ENCODE measurements at regions not wholly inside any gene's neighbourhood (a gene's known extent, or its start where the extent isn't known, plus 50 kb on each side); places are given as distances from the start of the nearest gene placed in this dataset.

- Histone ChIP-seq H2AFZ (no peak overlapping the region), H3K27ac (no peak overlapping the region), H3K36me3 (ENCODE audit: low read depth) (no peaks in the 10 kb centered on the region), H3K9ac (no peak overlapping the region), H3K9me3 (ENCODE audit: low read depth) (no peaks in the 10 kb centered on the region), H3K27me3 (replicated peaks; ENCODE audit: insufficient read depth) (peaks cover 70% of the 10 kb centered on the region), H3K4me3 (no peak overlapping the region), H3K9me2 (ENCODE audit: insufficient read depth) (no peaks in the 10 kb centered on the region), H3K79me2 (ENCODE audit: insufficient read depth) (no peaks in the 10 kb centered on the region), H4K20me1 (ENCODE audit: insufficient read depth) (no peaks in the 10 kb centered on the region), H3K4me2 (ENCODE audit: unreplicated experiment) (no peak overlapping the region), H3F3A (ENCODE audit: insufficient read depth) (no peaks in the 10 kb centered on the region), H3K4me1 (ENCODE audit: insufficient read depth) (no peaks in the 10 kb centered on the region)
- no peak for DNase-seq
- no peak for TF ChIP-seq EZH2phosphoT487 (IDR thresholded peaks at IDR 0.05; ENCODE audit: insufficient read depth, low read depth)
- in situ Hi-C loops (cut with MboI): no loop called here
- 37 to 42% methylated on average over 10 of the region's 10 CpGs for WGBS, 2 experiments (ENCODE audit: low coverage in 1 of 2, low lambda C conversion rate in 2 of 2, missing lambda C conversion rate in 2 of 2)
These were observed 82.9 kb upstream of the SLC22A11 start for GRCh38 chr11:64472593-64473455.

DNA sequence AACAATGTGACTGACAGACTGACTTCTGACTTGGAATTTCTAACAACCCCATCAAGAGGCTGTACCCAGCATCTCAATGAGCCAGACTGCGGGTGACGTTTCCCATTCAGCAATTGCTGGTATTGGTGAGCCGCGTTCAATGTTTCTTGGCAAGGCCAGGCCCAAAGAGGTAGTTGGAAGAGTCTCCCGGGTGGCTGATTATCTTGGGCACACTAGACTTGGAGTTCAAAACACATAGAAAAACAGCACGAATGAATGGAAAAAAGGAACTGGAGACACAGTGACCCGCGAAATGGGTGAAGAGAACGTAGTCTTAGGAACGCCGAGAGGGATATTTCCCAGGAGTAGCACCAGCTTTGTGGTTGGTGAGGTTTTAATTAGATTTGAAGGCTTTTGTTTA, 81.1 kb upstream of the SLC22A11 start:
- Histone ChIP-seq H3K9me2 (ENCODE audit: insufficient read depth) (no peaks in the 10 kb centered on the region), H3K4me3 (no peak overlapping the region), H3K27me3 (replicated peaks; ENCODE audit: insufficient read depth) (peaks cover 72% of the 10 kb centered on the region), H3K9ac (no peak overlapping the region), H3K4me1 (ENCODE audit: insufficient read depth) (no peaks in the 10 kb centered on the region), H3K27ac (no peak overlapping the region), H3K79me2 (ENCODE audit: insufficient read depth) (no peaks in the 10 kb centered on the region), H4K20me1 (ENCODE audit: insufficient read depth) (no peaks in the 10 kb centered on the region), H3K9me3 (ENCODE audit: low read depth) (no peaks in the 10 kb centered on the region), H3K4me2 (ENCODE audit: unreplicated experiment) (no peak overlapping the region), H3K36me3 (ENCODE audit: low read depth) (no peaks in the 10 kb centered on the region), H2AFZ (no peak overlapping the region), H3F3A (ENCODE audit: insufficient read depth) (no peaks in the 10 kb centered on the region)
- no peak for TF ChIP-seq EZH2phosphoT487 (IDR thresholded peaks at IDR 0.05; ENCODE audit: insufficient read depth, low read depth)
- 72 to 74% methylated on average over 11 of the region's 11 CpGs for WGBS, 2 experiments (ENCODE audit: low coverage in 1 of 2, low lambda C conversion rate in 2 of 2, missing lambda C conversion rate in 2 of 2)
- no peak for DNase-seq
- in situ Hi-C loops (cut with MboI): no loop called here

- TF ChIP-seq EZH2 (IDR thresholded peaks at IDR 0.05; ENCODE audit: insufficient read depth, poor library complexity, severe bottlenecking) (no peak), EZH2phosphoT487 (IDR thresholded peaks at IDR 0.05; ENCODE audit: insufficient read depth, low read depth) (no peak)
- 74 to 79% methylated on average over 11 of the region's 11 CpGs for WGBS, 2 experiments (ENCODE audit: low coverage in 1 of 2, low lambda C conversion rate in 2 of 2, missing lambda C conversion rate in 2 of 2)
- no peaks in the 10 kb centered on the region for H3F3A ChIP-seq (ENCODE audit: insufficient read depth)
- peaks cover 72% of the 10 kb centered on the region for H3K27me3 ChIP-seq (replicated peaks; ENCODE audit: insufficient read depth)
- no peak for DNase-seq
- in situ Hi-C loops (cut with MboI): no loop called here
- no peak overlapping the region for H3K27ac ChIP-seq
- no peaks in the 10 kb centered on the region for H3K79me2 ChIP-seq (ENCODE audit: insufficient read depth)
- no peak overlapping the region for H2AFZ ChIP-seq
- H3K4me3 ChIP-seq: no peak overlapping the region
- no peaks in the 10 kb centered on the region for H3K36me3 ChIP-seq (ENCODE audit: low read depth)
- H3K4me2 ChIP-seq (ENCODE audit: unreplicated experiment): no peak overlapping the region
- no peaks in the 10 kb centered on the region for H4K20me1 ChIP-seq (ENCODE audit: insufficient read depth)
- H3K4me1 ChIP-seq (ENCODE audit: insufficient read depth): no peaks in the 10 kb centered on the region
- no peaks in the 10 kb centered on the region for H3K9me2 ChIP-seq (ENCODE audit: insufficient read depth)
- no peak overlapping the region for H3K9ac ChIP-seq
- H3K9me3 ChIP-seq (ENCODE audit: low read depth): no peaks in the 10 kb centered on the region
These were observed 80.6 kb upstream of the SLC22A11 start for GRCh38 chr11:64475145-64475544.

- Histone ChIP-seq H3K27me3 (replicated peaks; ENCODE audit: insufficient read depth) (peaks cover 74% of the 10 kb centered on the region), H3K4me3 (no peak overlapping the region), H3K27ac (no peak overlapping the region), H2AFZ (no peak overlapping the region), H3K4me1 (ENCODE audit: insufficient read depth) (no peaks in the 10 kb centered on the region), H3K9me3 (ENCODE audit: low read depth) (no peaks in the 10 kb centered on the region), H4K20me1 (ENCODE audit: insufficient read depth) (no peaks in the 10 kb centered on the region), H3K9ac (no peak overlapping the region), H3K9me2 (ENCODE audit: insufficient read depth) (no peaks in the 10 kb centered on the region), H3K79me2 (ENCODE audit: insufficient read depth) (no peaks in the 10 kb centered on the region), H3K36me3 (ENCODE audit: low read depth) (no peaks in the 10 kb centered on the region), H3F3A (ENCODE audit: insufficient read depth) (no peaks in the 10 kb centered on the region), H3K4me2 (ENCODE audit: unreplicated experiment) (no peak overlapping the region)
- WGBS, 2 experiments (ENCODE audit: low coverage in 1 of 2, low lambda C conversion rate in 2 of 2, missing lambda C conversion rate in 2 of 2): 30 to 38% methylated on average over 7 of the region's 7 CpGs
- TF ChIP-seq EZH2 (IDR thresholded peaks at IDR 0.05; ENCODE audit: insufficient read depth, poor library complexity, severe bottlenecking) (no peak), EZH2phosphoT487 (IDR thresholded peaks at IDR 0.05; ENCODE audit: insufficient read depth, low read depth) (no peak)
- DNase-seq: no peak
- in situ Hi-C loops (cut with MboI): no loop called here
These were observed 78.9 kb upstream of the SLC22A11 start for GRCh38 chr11:64476881-64477280.
